HFFc6 (cell line): ENCODE measurements at regions not wholly inside any gene's neighbourhood (a gene's known extent, or its start where the extent isn't known, plus 50 kb on each side); places are given as distances from the start of the nearest gene placed in this dataset.

Source experiments
- DNase-seq: peaks from one replicate; pipeline ENCODE4 v3.0.0-alpha.2; 2018
- H3K27ac Mint-ChIP-seq: 2 replicates; pipeline ENCODE4 v1.8.0; 2020; ENCODE audit warnings: mild to moderate bottlenecking, mixed read lengths
- H3K27me3 Mint-ChIP-seq: 2 replicates; pipeline ENCODE4 v1.8.0; 2021; ENCODE audit warnings: mild to moderate bottlenecking, moderate library complexity, mixed read lengths; ENCODE audit not compliant: insufficient read depth
- H3K36me3 Mint-ChIP-seq: 2 replicates; pipeline ENCODE4 v1.8.0; 2021; ENCODE audit warnings: low read depth, mixed read lengths
- H3K4me1 Mint-ChIP-seq: 2 replicates; pipeline ENCODE4 v1.8.0; 2020; ENCODE audit warnings: low read depth, mixed read lengths
- H3K4me3 Mint-ChIP-seq: 2 replicates; pipeline ENCODE4 v1.8.0; 2020; ENCODE audit warnings: mild to moderate bottlenecking, moderate library complexity, mixed read lengths
- H3K9me3 Mint-ChIP-seq: 2 replicates; pipeline ENCODE4 v1.8.0; 2020; ENCODE audit warnings: mild to moderate bottlenecking, mixed read lengths
- CTCF ChIP-seq: fragments of 200-600 bp; sonication (generic); IDR thresholded peaks from 2 replicates; pipeline ENCODE4 v1.5.0; 2021; ENCODE audit warnings: antibody characterized with exemption, mild to moderate bottlenecking

GRCh38 chr2:82055846-82056245, 1751.3 kb upstream of the LRRTM1 start:
- no peak for TF ChIP-seq CTCF
- H3K9me3 Mint-ChIP-seq: peaks cover 24% of the 10 kb centered on the region
- no peak overlapping the region for H3K27ac Mint-ChIP-seq
- no peaks in the 10 kb centered on the region for H3K27me3 Mint-ChIP-seq
- no peaks in the 10 kb centered on the region for H3K4me1 Mint-ChIP-seq
- H3K36me3 Mint-ChIP-seq: no peaks in the 10 kb centered on the region
- H3K4me3 Mint-ChIP-seq: no peak overlapping the region
- no peak for DNase-seq

GRCh38 chr2:82043867-82044266, 1739.3 kb upstream of the LRRTM1 start:
- no peak for TF ChIP-seq CTCF
- Mint-ChIP-seq H3K27me3 (no peaks in the 10 kb centered on the region), H3K27ac (no peak overlapping the region), H3K4me1 (no peaks in the 10 kb centered on the region), H3K36me3 (peaks cover 5% of the 10 kb centered on the region), H3K9me3 (peaks cover 45% of the 10 kb centered on the region), H3K4me3 (no peak overlapping the region)
- DNase-seq: no peak

- H3K27ac Mint-ChIP-seq: no peak overlapping the region
- no peak for TF ChIP-seq CTCF
- H3K36me3 Mint-ChIP-seq: no peaks in the 10 kb centered on the region
- no peaks in the 10 kb centered on the region for H3K4me1 Mint-ChIP-seq
- no peaks in the 10 kb centered on the region for H3K27me3 Mint-ChIP-seq
- peaks cover 49% of the 10 kb centered on the region for H3K9me3 Mint-ChIP-seq
- no peak overlapping the region for H3K4me3 Mint-ChIP-seq
- no peak for DNase-seq
Measured at GRCh38 chr2:82027921-82028615, 1723.5 kb upstream of the LRRTM1 start.

- Mint-ChIP-seq H3K4me3 (no peak overlapping the region), H3K36me3 (no peaks in the 10 kb centered on the region), H3K27me3 (no peaks in the 10 kb centered on the region), H3K9me3 (peaks cover 49% of the 10 kb centered on the region), H3K4me1 (no peaks in the 10 kb centered on the region), H3K27ac (no peak overlapping the region)
- TF ChIP-seq CTCF: no peak
- DNase-seq: no peak
Measured at GRCh38 chr2:82023710-82024109, 1719.2 kb upstream of the LRRTM1 start.

GRCh38 chr2:82013641-82014040, 1709.1 kb upstream of the LRRTM1 start:
- no peak for DNase-seq
- H3K27ac Mint-ChIP-seq: no peak overlapping the region
- H3K27me3 Mint-ChIP-seq: no peaks in the 10 kb centered on the region
- no peak overlapping the region for H3K4me3 Mint-ChIP-seq
- peaks cover 3% of the 10 kb centered on the region for H3K9me3 Mint-ChIP-seq
- H3K36me3 Mint-ChIP-seq: no peaks in the 10 kb centered on the region
- no peak for TF ChIP-seq CTCF
- no peaks in the 10 kb centered on the region for H3K4me1 Mint-ChIP-seq
